A549 (cell line): ENCODE measurements at regions not wholly inside any gene's neighbourhood (a gene's known extent, or its start where the extent isn't known, plus 50 kb on each side); places are given as distances from the start of the nearest gene placed in this dataset.

ENCODE experiments used
- BHLHE40 ChIP-seq: IDR thresholded peaks from 2 replicates; pipeline ENCODE4 v1.6.1; 2012; ENCODE audit warnings: low read depth, low read length, inconsistent platforms
- CBX2 ChIP-seq: fragments of 200-600 bp; sonication (generic); IDR thresholded peaks from 2 replicates; pipeline ENCODE4 v1.6.1; 2016; ENCODE audit warnings: low read depth, mild to moderate bottlenecking, borderline replicate concordance
- CHD2 ChIP-seq: fragments of 150-350 bp; IDR thresholded peaks from 2 replicates; pipeline ENCODE4 v1.6.1; 2014; ENCODE audit warnings: low read length; ENCODE audit not compliant: partially characterized antibody
- CTCF ChIP-seq: fragments of >200 bp; sonication (Bioruptor Twin); formaldehyde crosslinking; IDR thresholded peaks from 3 replicates; pipeline ENCODE4 v1.5.1; 2016
- JUN ChIP-seq, 2 experiments: fragments of >200 bp; sonication (Bioruptor Twin); formaldehyde crosslinking; IDR thresholded peaks; 2 replicates in 1 of 2; 3 replicates in 1 of 2; pipeline ENCODE4 v1.6.1; 2016 to 2017
- KDM1A ChIP-seq: fragments of 200-600 bp; sonication (generic); IDR thresholded peaks from 2 replicates; pipeline ENCODE4 v1.6.1; 2016; ENCODE audit warnings: low read depth, mild to moderate bottlenecking
- MAFK ChIP-seq: fragments of 450-650 bp; IDR thresholded peaks from 2 replicates; pipeline ENCODE4 v1.6.1; 2014; ENCODE audit not compliant: partially characterized antibody
- MAX ChIP-seq: IDR thresholded peaks from 2 replicates; pipeline ENCODE4 v1.6.1; 2012
- MYC ChIP-seq: IDR thresholded peaks from 2 replicates; pipeline ENCODE4 v1.6.1; 2012; ENCODE audit warnings: mild to moderate bottlenecking, inconsistent platforms, low read length, improper control_type of control experiment, borderline replicate concordance
- POLR2A ChIP-seq: IDR thresholded peaks from 2 replicates; pipeline ENCODE4 v1.6.1; 2012; ENCODE audit warnings: mild to moderate bottlenecking, low read length
- RCOR1 ChIP-seq: fragments of 150-350 bp; IDR thresholded peaks from 2 replicates; pipeline ENCODE4 v1.6.1; 2014; ENCODE audit warnings: antibody characterized with exemption, low read length, low read depth
- TP53 ChIP-seq: fragments of 250-450 bp; sonication (Bioruptor Pico); IDR thresholded peaks from 2 replicates; pipeline ENCODE4 v1.5.0; 2021; ENCODE audit warnings: mild to moderate bottlenecking, moderate library complexity

- no peak for TF ChIP-seq CTCF
- TF ChIP-seq MAX: no peak
- TF ChIP-seq KDM1A: no peak
- TF ChIP-seq MAFK: no peak
- TF ChIP-seq RCOR1: no peak
- TF ChIP-seq CHD2: no peak
- TF ChIP-seq POLR2A: no peak
- no peak for TF ChIP-seq CBX2
- TF ChIP-seq TP53: no peak
- TF ChIP-seq MYC: no peak
- no peak for TF ChIP-seq JUN (IDR thresholded peaks at IDR 0.05)
- TF ChIP-seq BHLHE40: no peak
These were observed 969.1 kb upstream of the EEF2KMT start for GRCh38 chr16:6066652-6067051.
